Lung (tissue), 11 donors: ENCODE measurements at regions not wholly inside any gene's neighbourhood (a gene's known extent, or its start where the extent isn't known, plus 50 kb on each side); places are given as distances from the start of the nearest gene placed in this dataset.

Experiments
- ATAC-seq: fragments of 200-7000 bp; cut with Tn5 transposase; one replicate; pipeline ENCODE4 v1.9.1; 2020; ENCODE audit warnings: moderate number of reproducible peaks; ENCODE audit not compliant: insufficient read depth, low FRiP score
- DNase-seq, 3 donors: peaks; one replicate each; pipeline ENCODE4 v3.0.0-alpha.2; 2013 to 2017
- H3K27ac ChIP-seq, 2 donors: one replicate each; pipeline ENCODE4 v1.5.1; 2013; ENCODE audit warnings: mild to moderate bottlenecking in 2 of 2, moderate library complexity in 2 of 2, control low read depth in 1 of 2, inconsistent platforms in 1 of 2, low read depth in 1 of 2, low read length in 1 of 2
- H3K27me3 ChIP-seq, 3 donors: one replicate each; pipeline ENCODE4 v1.5.1; 2013; ENCODE audit warnings: low read length in 2 of 3; ENCODE audit not compliant: control insufficient read depth in 3 of 3, insufficient read depth in 3 of 3
- H3K36me3 ChIP-seq, 4 donors: one replicate each; pipeline ENCODE4 v1.5.1; 2013; ENCODE audit warnings: low read length in 4 of 4, mild to moderate bottlenecking in 1 of 4, moderate library complexity in 1 of 4; ENCODE audit not compliant: control insufficient read depth in 4 of 4, insufficient read depth in 4 of 4
- H3K4me1 ChIP-seq, 5 donors: one replicate each; pipeline ENCODE4 v1.5.1; 2013; ENCODE audit warnings: low read length in 5 of 5, mild to moderate bottlenecking in 2 of 5, moderate library complexity in 1 of 5; ENCODE audit not compliant: control insufficient read depth in 5 of 5, insufficient read depth in 5 of 5
- H3K4me3 ChIP-seq: one replicate; pipeline ENCODE4 v1.5.1; 2013; ENCODE audit warnings: mild to moderate bottlenecking, control low read depth, moderate library complexity
- H3K9ac ChIP-seq, 2 donors: one replicate each; pipeline ENCODE4 v1.5.1; 2013; ENCODE audit warnings: low read length in 2 of 2, control low read depth in 1 of 2; ENCODE audit not compliant: insufficient read depth in 1 of 2
- H3K9me3 ChIP-seq, 4 donors: one replicate each; pipeline ENCODE4 v1.5.1; 2013; ENCODE audit warnings: low read length in 3 of 4, mild to moderate bottlenecking in 1 of 4, moderate library complexity in 1 of 4; ENCODE audit not compliant: control insufficient read depth in 4 of 4, insufficient read depth in 3 of 4
- CTCF ChIP-seq: IDR thresholded peaks from 2 replicates; pipeline ENCODE4 v1.5.1; 2012; ENCODE audit warnings: mild to moderate bottlenecking; ENCODE audit errors: control extremely low read depth, extremely low read depth
- WGBS, 2 donors: extraction: QIAGEN DNeasy Blood & Tissue Kit; methylation state at CpG; one replicate each; pipeline ENCODE4 v1.1.7; 2013; 5-methylcytosine and 5-hydroxymethylcytosine counted together
- donor health status: control.
- donor health status: control.
- donor health status: Bipolar disorder and iron deficiency.
- donor health status: healthy.
- donor health status: DM: yes; HTN: yes; CAD: no.

DNA sequence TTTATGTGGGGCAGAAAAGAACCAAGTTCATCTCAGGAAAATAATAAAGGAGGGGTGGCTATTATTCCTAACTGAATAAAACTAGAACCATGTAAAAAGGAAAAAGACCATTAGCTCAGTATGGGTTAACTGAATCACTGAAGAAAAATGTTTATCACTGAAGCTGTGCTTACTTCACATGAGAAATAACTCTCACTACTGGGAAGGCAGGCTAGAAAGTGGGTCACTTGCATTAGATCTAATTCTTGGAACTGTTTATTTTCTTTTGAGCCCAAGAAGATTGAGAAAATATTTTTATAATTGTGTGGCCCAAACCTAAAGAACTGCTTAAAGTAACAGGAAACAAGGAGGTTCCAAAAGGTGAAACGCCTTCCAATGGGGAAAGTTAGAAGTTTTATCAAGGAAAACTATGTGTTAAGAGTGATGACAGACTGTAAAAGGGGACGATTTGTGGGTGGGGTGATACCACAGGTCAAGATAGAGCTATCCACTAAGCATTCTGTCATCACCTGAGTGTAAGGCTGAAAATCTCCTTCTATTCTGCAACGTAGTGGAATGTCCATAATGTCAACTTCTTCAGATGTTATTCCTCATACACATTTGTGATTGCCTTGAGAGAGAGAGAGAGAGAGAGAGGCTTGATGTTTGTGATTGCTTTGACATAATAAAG, 1083.5 kb downstream of the PCDH7 start:
- peaks cover 0 to 3% (median 0%) of the 10 kb centered on the region in 5 donors for H3K4me1 ChIP-seq
- no peak overlapping the region for H3K9ac ChIP-seq
- H3K27me3 ChIP-seq, result no peaks in the 10 kb centered on the region
- H3K27ac ChIP-seq, result no peak overlapping the region
- no peak overlapping the region for H3K4me3 ChIP-seq
- peaks cover 0 to 3% (median 1%) of the 10 kb centered on the region in 4 donors for H3K9me3 ChIP-seq
- TF ChIP-seq CTCF, result no peak
- WGBS, 2 donors, result 35 to 54% methylated on average over 3 of the region's 3 CpGs
- DNase-seq, result peak in 1 of 3 donors; percentile 15
- H3K36me3 ChIP-seq, result no peaks in the 10 kb centered on the region
- ATAC-seq, result no peak

DNA sequence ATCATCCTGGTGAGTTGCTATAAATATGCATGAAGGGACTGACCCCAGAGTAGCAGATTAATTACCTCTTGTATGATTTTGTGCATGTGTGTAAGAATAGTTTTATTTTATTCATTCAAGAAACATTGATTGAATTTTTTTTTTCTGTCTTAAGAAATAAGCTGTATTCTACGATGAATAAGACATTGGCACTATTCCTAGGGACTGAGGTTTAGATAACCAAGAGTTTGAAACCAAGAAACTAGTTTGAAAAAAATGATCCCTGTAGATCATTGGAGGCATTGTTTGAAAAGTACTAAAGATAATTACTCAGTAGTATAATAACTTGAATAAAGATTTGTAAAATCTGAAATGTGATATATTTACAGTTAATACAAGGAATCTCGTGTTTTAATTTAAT, 1086.9 kb downstream of the PCDH7 start:
- no peak for ATAC-seq
- H3K4me1 ChIP-seq, result peaks cover 0 to 3% (median 0%) of the 10 kb centered on the region in 5 donors
- no peak overlapping the region for H3K9ac ChIP-seq
- peaks cover 0 to 4% (median 0%) of the 10 kb centered on the region in 4 donors for H3K9me3 ChIP-seq
- no peak for TF ChIP-seq CTCF
- H3K27me3 ChIP-seq, result no peaks in the 10 kb centered on the region
- DNase-seq, result peak in 1 of 3 donors; percentile 6
- 82 to 84% methylated on average over 2 of the region's 2 CpGs for WGBS, 2 donors
- H3K4me3 ChIP-seq, result no peak overlapping the region
- H3K27ac ChIP-seq, result no peak overlapping the region
- H3K36me3 ChIP-seq, result no peaks in the 10 kb centered on the region

GRCh38 chr4:31844350-31844749, 1124.2 kb downstream of the PCDH7 start:
- H3K9me3 ChIP-seq, result peaks cover 0 to 7% (median 3%) of the 10 kb centered on the region in 4 donors
- DNase-seq, result no peak
- H3K36me3 ChIP-seq, result no peaks in the 10 kb centered on the region
- no peak overlapping the region for H3K4me3 ChIP-seq
- TF ChIP-seq CTCF, result no peak
- H3K9ac ChIP-seq, result no peak overlapping the region
- 86 to 92% methylated on average over 1 of the region's 1 CpG for WGBS, 2 donors
- H3K27me3 ChIP-seq, result no peaks in the 10 kb centered on the region
- H3K27ac ChIP-seq, result no peak overlapping the region
- ATAC-seq, result no peak
- no peaks in the 10 kb centered on the region for H3K4me1 ChIP-seq

DNA sequence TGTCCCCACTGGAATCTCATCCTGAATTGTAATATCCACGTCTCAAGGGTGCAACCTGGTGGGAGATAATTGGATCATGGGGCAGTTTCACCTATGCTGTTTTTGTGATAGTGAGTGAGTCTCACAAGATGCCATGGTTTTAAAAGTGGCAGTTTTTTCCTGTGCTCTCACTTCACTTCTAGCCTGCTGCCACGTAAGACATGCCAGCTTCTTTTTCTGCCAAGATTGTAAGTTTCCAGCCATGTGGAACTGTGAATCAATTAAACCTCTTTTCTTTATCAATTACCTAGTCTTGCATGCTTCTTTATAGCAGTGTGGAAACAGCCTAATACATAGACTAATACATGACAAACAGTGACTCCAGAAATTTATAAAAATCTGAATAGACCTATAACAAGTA, 1131.8 kb downstream of the PCDH7 start:
- 68 to 76% methylated on average over 2 of the region's 2 CpGs for WGBS, 2 donors
- H3K4me3 ChIP-seq, result no peak overlapping the region
- TF ChIP-seq CTCF, result no peak
- no peak overlapping the region for H3K27ac ChIP-seq
- no peaks in the 10 kb centered on the region for H3K4me1 ChIP-seq
- no peaks in the 10 kb centered on the region for H3K27me3 ChIP-seq
- H3K9ac ChIP-seq, result no peak overlapping the region
- no peaks in the 10 kb centered on the region for H3K36me3 ChIP-seq
- ATAC-seq, result no peak
- no peak for DNase-seq
- H3K9me3 ChIP-seq, result peaks cover 0 to 6% (median 1%) of the 10 kb centered on the region in 4 donors
